Mucosa of descending colon (tissue), 3 donors: ENCODE measurements at regions not wholly inside any gene's neighbourhood (a gene's known extent, or its start where the extent isn't known, plus 50 kb on each side); places are given as distances from the start of the nearest gene placed in this dataset.

ENCODE experiments used
- ATAC-seq: fragments of 200-7000 bp; cut with Tn5 transposase; one replicate; pipeline ENCODE4 v1.9.1; 2020; ENCODE audit warnings: mild to moderate bottlenecking, moderate library complexity
- DNase-seq, 3 donors: peaks; one replicate each; pipeline ENCODE4 v3.0.0-alpha.2; 2020
- H3K36me3 ChIP-seq: fragments of 200-600 bp; one replicate; pipeline ENCODE4 v1.8.0; 2021; ENCODE audit warnings: low read depth, mild to moderate bottlenecking
- H3K4me1 ChIP-seq: fragments of 200-600 bp; one replicate; pipeline ENCODE4 v1.8.0; 2021; ENCODE audit warnings: low read depth, mild to moderate bottlenecking
- H3K4me3 ChIP-seq: fragments of 200-600 bp; one replicate; pipeline ENCODE4 v1.8.0; 2021; ENCODE audit warnings: mild to moderate bottlenecking
- H3K9me3 ChIP-seq: fragments of 200-600 bp; one replicate; pipeline ENCODE4 v1.8.0; 2021; ENCODE audit warnings: mild to moderate bottlenecking
- intact Hi-C, 2 donors: fragments of 100-400 bp; cut with DNase I in 1 of 2; cut with micrococcal nuclease in 1 of 2; formaldehyde crosslinking; loops; one replicate each; pipeline versions ENCODE4 v1.11.0 to v1.11.1; 2022; cut with DNase I, micrococcal nuclease
- TF ChIP-seq, protein P1 (sequence below): fragments of 200-600 bp; IDR thresholded peaks from one replicate; pipeline ENCODE4 v1.8.0; 2022; ENCODE audit warnings: antibody characterized with exemption, mild to moderate bottlenecking
- donor health status: DM: no; HTN: no; CAD: no; lungs with moderate emphysema.
- donor health status: DM: no; HTN: no; CAD: no.
- donor health status: DM: no; HTN: yes; CAD: no.

DNA sequence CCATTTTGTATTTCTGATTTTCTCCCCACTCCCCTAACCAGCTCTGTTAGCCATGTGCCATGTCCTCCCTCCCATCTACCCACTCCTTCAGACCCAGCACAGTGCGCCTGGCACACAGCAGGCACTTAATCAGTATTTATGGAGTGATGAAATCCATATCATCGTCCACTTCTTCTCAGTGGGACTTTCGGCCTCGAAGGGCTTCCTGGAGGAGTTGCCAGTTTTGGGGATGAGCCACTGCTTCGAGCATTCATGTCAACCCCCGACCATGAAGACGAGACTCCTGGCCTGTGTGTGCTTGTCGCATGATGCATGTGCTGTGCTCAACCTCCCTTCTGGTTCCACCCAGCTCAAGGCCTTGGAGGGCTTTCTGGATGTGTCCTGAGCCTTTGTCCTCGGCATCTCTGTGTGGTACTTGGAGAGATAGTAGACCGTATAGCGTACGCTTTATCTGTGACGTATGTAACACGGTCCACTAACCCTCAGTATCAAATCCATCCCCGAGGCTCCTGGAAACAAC lies 119.5 kb upstream of the RTL1 start:
- DNase-seq (no peak), ATAC-seq (no peak)
- Histone ChIP-seq H3K4me1 (no peaks in the 10 kb centered on the region), H3K9me3 (no peaks in the 10 kb centered on the region), H3K4me3 (no peak overlapping the region), H3K36me3 (no peaks in the 10 kb centered on the region)
- TF ChIP-seq, protein P1, sequence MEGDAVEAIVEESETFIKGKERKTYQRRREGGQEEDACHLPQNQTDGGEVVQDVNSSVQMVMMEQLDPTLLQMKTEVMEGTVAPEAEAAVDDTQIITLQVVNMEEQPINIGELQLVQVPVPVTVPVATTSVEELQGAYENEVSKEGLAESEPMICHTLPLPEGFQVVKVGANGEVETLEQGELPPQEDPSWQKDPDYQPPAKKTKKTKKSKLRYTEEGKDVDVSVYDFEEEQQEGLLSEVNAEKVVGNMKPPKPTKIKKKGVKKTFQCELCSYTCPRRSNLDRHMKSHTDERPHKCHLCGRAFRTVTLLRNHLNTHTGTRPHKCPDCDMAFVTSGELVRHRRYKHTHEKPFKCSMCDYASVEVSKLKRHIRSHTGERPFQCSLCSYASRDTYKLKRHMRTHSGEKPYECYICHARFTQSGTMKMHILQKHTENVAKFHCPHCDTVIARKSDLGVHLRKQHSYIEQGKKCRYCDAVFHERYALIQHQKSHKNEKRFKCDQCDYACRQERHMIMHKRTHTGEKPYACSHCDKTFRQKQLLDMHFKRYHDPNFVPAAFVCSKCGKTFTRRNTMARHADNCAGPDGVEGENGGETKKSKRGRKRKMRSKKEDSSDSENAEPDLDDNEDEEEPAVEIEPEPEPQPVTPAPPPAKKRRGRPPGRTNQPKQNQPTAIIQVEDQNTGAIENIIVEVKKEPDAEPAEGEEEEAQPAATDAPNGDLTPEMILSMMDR: no peak
- intact Hi-C loops: no loop called here

DNA sequence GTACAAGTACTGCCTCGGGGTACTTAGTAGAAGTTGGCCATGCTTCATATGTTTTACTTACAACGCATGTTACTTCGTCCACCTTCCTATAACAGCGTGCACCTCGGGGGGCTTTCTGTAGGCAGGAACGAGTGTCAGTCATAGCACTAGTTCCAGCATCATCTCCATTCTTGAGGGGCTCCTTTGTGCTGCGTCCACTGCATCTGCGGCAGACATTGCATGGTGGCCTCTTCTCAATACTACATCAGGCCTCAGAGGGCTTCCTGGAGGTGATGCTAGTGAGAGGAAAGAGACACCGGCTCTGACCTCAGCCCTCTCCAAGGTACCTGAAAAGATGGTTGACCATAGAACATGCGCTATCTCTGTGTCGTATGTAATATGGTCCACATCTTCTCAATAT lies 121.2 kb upstream of the RTL1 start:
- TF ChIP-seq, protein P1: no peak
- no peak for ATAC-seq
- intact Hi-C loops: no loop called here
- Histone ChIP-seq H3K9me3 (no peaks in the 10 kb centered on the region), H3K4me1 (no peaks in the 10 kb centered on the region), H3K36me3 (no peaks in the 10 kb centered on the region), H3K4me3 (no peak overlapping the region)
- no peak for DNase-seq

DNA sequence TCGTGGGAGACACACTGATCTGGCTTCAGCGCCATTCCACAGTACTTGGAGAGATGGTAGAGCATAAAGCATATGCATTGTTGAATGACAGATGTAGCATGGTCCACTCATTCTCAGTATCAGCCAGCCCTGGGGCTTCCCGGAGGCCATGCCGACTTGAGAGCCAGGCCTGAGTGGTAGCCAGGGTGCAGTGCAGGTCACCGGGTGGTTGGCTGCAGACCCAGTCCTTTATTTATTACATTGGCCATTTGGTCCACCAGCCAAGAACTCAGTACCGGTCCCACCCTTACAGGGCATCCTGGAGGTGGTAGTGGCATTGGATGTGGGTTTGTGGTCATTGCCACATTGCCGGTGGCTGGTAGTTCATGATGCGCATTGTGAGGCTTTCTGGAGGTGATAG lies 121.6 kb upstream of the RTL1 start:
- Histone ChIP-seq H3K9me3 (no peaks in the 10 kb centered on the region), H3K4me1 (no peaks in the 10 kb centered on the region), H3K4me3 (no peak overlapping the region), H3K36me3 (no peaks in the 10 kb centered on the region)
- intact Hi-C loops: no loop called here
- ATAC-seq (no peak), DNase-seq (no peak)
- TF ChIP-seq, protein P1: no peak

DNA sequence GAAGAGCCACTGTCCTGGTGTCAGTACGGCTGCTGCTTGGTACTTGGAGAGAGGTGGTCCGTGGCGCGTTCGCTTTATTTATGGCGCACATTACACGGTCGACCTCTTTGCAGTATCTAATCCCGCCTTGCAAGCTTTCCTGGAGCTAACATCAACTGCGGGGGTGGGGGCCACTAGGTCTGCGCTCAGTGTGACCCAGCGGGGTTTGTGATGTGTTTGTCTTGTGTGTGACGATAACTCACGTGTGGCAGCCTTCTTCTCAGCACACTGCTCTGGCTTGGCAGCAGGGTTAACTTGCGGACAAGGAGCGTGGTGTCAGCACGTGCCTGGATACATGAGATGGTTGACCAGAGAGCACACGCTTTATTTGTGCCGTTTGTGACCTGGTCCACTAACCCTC lies 122.2 kb upstream of the RTL1 start:
- TF ChIP-seq, protein P1: no peak
- ATAC-seq: no peak
- Histone ChIP-seq H3K4me1 (no peaks in the 10 kb centered on the region), H3K36me3 (no peaks in the 10 kb centered on the region), H3K4me3 (no peak overlapping the region), H3K9me3 (no peaks in the 10 kb centered on the region)
- intact Hi-C loops: no loop called here
- DNase-seq: no peak

DNA sequence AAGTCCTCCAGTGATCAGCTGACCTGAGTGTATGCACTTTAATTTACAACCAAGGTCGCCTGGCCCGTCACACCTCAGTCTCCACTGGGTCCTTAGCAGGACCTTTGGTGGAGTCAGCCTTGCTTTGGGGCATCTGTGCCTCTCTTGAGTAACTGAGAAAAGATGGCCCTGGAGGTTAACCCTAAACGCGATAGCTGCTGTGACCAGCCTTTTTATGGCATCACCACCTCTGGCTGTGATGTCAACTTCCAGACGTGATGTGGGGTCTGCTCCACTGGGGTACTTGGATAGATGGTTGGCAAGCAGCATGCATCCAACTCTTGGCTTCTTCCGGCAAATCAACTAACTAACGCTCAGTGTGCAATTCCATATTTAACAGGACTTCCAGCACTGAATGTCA lies 122.8 kb upstream of the RTL1 start:
- TF ChIP-seq, protein P1: no peak
- no peaks in the 10 kb centered on the region for H3K36me3 ChIP-seq
- DNase-seq (no peak), ATAC-seq (no peak)
- H3K4me1 ChIP-seq: no peaks in the 10 kb centered on the region
- H3K4me3 ChIP-seq: no peak overlapping the region
- H3K9me3 ChIP-seq: no peaks in the 10 kb centered on the region
- intact Hi-C loops: no loop called here

DNA sequence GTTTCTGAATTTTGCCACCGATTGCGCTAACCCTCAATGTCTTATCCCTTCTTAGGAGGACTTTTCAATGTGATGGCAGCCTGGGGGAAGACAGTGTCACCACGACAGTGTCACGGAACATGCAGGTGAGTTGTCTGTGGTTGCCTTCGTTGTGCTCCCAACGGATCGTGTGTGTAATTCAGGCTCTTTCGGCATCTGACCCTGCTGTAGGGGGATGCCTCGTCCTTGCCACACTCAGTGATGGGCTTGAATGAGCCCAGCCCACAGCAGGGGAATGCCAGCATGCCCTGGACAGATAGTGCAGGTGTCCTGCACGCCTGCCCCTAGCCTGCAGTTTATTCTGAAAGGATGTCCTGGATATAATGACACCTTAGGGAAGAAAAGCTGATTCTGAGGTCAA lies 123.8 kb upstream of the RTL1 start:
- intact Hi-C loops: no loop called here
- Histone ChIP-seq H3K36me3 (no peaks in the 10 kb centered on the region), H3K4me1 (no peaks in the 10 kb centered on the region), H3K9me3 (no peaks in the 10 kb centered on the region), H3K4me3 (no peak overlapping the region)
- ATAC-seq (no peak), DNase-seq (no peak)
- TF ChIP-seq, protein P1: no peak
